Neutrophil (primary cell): ENCODE measurements at regions not wholly inside any gene's neighbourhood (a gene's known extent, or its start where the extent isn't known, plus 50 kb on each side); places are given as distances from the start of the nearest gene placed in this dataset.

Experiments used
- H3K27ac ChIP-seq: fragments of 200-600 bp; sonication (generic); 2 replicates; pipeline ENCODE4 v1.5.1; 2016; ENCODE audit warnings: mild to moderate bottlenecking, moderate library complexity
- H3K27me3 ChIP-seq: fragments of 200-600 bp; sonication (generic); 2 replicates; pipeline ENCODE4 v1.6.0; 2016; ENCODE audit warnings: mild to moderate bottlenecking
- H3K36me3 ChIP-seq: fragments of 200-600 bp; sonication (generic); 2 replicates; pipeline ENCODE4 v1.5.1; 2017
- H3K4me1 ChIP-seq, 2 experiments: fragments of 200-600 bp in 1 of 2; sonication (generic) in 1 of 2; 1 replicate in 1 of 2; 2 replicates in 1 of 2; pipeline versions ENCODE4 v1.5.1 to v1.6.1; 2013 to 2016; ENCODE audit warnings: low read depth in 1 of 2, low read length in 1 of 2, mild to moderate bottlenecking in 1 of 2, moderate library complexity in 1 of 2; ENCODE audit not compliant: control insufficient read depth in 1 of 2, insufficient read depth in 1 of 2
- H3K4me3 ChIP-seq, 2 experiments: fragments of 200-600 bp in 1 of 2; sonication (generic) in 1 of 2; 1 replicate in 1 of 2; 2 replicates in 1 of 2; pipeline ENCODE4 v1.5.1; 2013 to 2016; ENCODE audit warnings: low read depth in 1 of 2, low read length in 1 of 2, mild to moderate bottlenecking in 1 of 2, moderate library complexity in 1 of 2
- H3K9me3 ChIP-seq: fragments of 200-600 bp; sonication (generic); 2 replicates; pipeline ENCODE4 v1.5.1; 2016
- TF ChIP-seq, protein P1 (sequence below): fragments of 200-600 bp; sonication (generic); IDR thresholded peaks from 2 replicates; pipeline ENCODE4 v1.5.1; 2016; ENCODE audit warnings: antibody characterized with exemption

DNA sequence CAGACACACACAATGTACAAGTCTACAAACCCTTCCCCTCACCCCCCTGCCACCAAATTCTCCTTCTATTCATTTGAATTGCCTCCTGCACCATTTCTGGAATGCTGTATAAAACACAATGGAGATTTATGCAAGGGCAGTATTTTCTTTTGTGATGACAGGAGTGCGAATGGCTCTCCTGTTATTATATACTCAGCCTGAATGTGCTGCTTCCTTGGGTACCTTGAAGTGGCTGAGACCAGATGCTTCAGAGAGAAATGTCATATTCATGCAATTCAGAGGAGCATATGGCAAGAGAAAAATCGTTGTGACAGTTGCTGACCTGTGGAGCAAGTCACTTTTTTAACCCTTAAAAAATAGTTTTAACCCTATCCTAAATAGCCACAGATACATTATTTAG is 468.0 kb upstream of the WWC1 start:
- H3K27ac ChIP-seq, result no peak overlapping the region
- H3K4me1 ChIP-seq, result no peaks in the 10 kb centered on the region
- H3K4me3 ChIP-seq, result no peak overlapping the region
- H3K27me3 ChIP-seq, result no peaks in the 10 kb centered on the region
- H3K9me3 ChIP-seq, result no peaks in the 10 kb centered on the region
- H3K36me3 ChIP-seq, result no peaks in the 10 kb centered on the region
- TF ChIP-seq, protein P1, sequence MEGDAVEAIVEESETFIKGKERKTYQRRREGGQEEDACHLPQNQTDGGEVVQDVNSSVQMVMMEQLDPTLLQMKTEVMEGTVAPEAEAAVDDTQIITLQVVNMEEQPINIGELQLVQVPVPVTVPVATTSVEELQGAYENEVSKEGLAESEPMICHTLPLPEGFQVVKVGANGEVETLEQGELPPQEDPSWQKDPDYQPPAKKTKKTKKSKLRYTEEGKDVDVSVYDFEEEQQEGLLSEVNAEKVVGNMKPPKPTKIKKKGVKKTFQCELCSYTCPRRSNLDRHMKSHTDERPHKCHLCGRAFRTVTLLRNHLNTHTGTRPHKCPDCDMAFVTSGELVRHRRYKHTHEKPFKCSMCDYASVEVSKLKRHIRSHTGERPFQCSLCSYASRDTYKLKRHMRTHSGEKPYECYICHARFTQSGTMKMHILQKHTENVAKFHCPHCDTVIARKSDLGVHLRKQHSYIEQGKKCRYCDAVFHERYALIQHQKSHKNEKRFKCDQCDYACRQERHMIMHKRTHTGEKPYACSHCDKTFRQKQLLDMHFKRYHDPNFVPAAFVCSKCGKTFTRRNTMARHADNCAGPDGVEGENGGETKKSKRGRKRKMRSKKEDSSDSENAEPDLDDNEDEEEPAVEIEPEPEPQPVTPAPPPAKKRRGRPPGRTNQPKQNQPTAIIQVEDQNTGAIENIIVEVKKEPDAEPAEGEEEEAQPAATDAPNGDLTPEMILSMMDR, result no peak

DNA sequence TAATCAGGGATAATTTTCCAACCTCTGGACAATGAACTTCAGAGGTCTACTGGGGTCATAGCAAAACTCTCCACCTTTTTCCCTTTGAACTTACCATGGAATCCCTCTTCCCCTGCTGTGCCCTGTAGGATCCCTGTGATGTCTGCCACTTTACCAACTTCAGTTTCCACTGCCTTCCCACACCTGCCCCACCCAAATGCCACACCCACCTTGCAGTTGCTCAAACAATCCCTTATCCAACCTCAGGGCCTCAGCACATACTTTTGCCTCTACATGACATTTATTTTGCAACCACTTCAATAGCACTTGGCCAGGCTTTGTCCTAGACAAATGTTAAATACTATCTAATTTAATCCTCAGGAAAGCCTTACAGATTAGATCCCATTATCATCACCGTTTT is 463.7 kb upstream of the WWC1 start:
- Histone ChIP-seq H3K27me3 (no peaks in the 10 kb centered on the region), H3K9me3 (no peaks in the 10 kb centered on the region), H3K4me1 (no peaks in the 10 kb centered on the region), H3K4me3 (no peak overlapping the region), H3K36me3 (no peaks in the 10 kb centered on the region), H3K27ac (no peak overlapping the region)
- TF ChIP-seq, protein P1, result no peak

DNA sequence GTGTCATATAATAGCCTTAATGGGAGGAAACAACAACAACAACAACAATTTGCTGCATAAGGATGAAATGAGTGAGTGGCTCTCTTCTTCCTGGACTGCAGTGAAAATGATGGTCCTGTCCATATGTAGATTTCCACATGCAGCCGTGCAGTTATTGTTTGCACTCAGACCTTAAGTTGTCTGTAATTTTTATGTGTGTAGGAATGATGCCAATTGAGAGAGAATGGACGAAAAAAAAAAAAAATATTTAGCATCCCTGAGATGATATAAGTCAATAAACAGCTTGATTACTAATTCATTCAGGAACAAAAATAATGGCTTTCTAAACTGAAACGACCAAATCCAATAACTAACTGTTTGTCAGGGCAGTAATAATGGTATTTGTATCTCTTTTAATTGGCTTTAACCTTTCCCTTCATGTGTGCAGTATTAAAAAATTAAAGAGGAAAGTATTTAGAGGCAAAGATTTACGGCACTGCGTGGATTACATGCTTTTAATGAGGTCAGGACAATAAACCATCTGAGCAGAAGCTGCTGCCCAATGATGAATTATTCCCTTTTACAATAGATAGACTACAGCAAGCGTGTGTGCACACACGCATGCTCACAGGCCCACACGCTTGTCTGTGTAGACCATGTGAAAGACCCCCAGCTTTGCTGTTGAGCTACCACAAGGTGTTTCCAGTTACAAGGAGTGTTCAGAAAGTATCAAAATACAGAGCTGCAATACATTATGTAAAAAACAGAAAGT is 459.5 kb upstream of the WWC1 start:
- no peak overlapping the region for H3K27ac ChIP-seq
- H3K4me1 ChIP-seq, result no peaks in the 10 kb centered on the region
- TF ChIP-seq, protein P1, result no peak
- H3K4me3 ChIP-seq, result no peak overlapping the region
- no peaks in the 10 kb centered on the region for H3K9me3 ChIP-seq
- no peaks in the 10 kb centered on the region for H3K27me3 ChIP-seq
- no peaks in the 10 kb centered on the region for H3K36me3 ChIP-seq

DNA sequence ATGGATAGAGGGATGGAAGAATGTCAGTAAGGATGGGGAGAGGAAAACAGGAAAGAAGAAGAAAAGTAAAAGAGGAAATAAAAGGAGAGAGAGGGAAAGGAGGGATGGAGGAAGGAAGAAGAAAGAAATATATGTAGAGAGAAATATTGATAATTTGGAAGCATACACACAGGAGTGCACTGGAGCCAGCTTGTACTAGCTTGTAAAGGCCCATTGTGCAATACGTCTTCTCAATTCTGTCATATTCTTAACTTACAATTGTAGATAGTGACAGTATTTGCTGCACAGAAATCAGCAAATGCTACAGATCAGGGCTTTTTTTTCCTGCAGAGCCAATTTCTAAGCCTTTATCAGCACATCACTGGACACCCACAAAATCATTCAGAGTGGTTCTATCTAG is 458.8 kb upstream of the WWC1 start:
- Histone ChIP-seq H3K9me3 (no peaks in the 10 kb centered on the region), H3K27me3 (no peaks in the 10 kb centered on the region), H3K36me3 (no peaks in the 10 kb centered on the region), H3K27ac (no peak overlapping the region), H3K4me1 (no peaks in the 10 kb centered on the region), H3K4me3 (no peak overlapping the region)
- TF ChIP-seq, protein P1, result no peak

DNA sequence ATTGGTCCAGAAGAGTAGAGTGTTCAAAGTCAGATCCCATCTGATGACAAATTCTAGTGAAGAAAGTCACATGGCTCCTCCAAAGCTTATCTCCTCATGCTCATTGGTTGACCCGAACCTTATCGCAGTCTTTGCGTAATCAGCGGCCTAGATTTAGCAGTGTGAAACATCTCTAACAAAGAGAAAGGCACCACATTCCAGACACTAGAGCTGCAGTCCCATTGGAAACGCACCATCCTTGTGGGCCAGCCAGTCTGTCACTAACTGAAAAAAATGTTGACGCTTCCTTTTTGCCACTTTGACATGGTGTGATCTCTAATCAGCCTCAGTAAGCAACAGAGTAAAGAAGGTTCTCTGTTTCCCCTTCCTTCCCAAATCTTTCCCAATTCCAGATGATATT is 458.0 kb upstream of the WWC1 start:
- H3K27ac ChIP-seq, result no peak overlapping the region
- H3K27me3 ChIP-seq, result no peaks in the 10 kb centered on the region
- H3K4me1 ChIP-seq, result no peaks in the 10 kb centered on the region
- H3K9me3 ChIP-seq, result no peaks in the 10 kb centered on the region
- no peak overlapping the region for H3K4me3 ChIP-seq
- H3K36me3 ChIP-seq, result no peaks in the 10 kb centered on the region
- TF ChIP-seq, protein P1, result no peak
